SU-DHL-6 (cell line): ENCODE measurements at regions not wholly inside any gene's neighbourhood (a gene's known extent, or its start where the extent isn't known, plus 50 kb on each side); places are given as distances from the start of the nearest gene placed in this dataset.

Experiments used
- H2AFZ ChIP-seq: fragments of 200-600 bp; sonication (generic); 2 replicates; pipeline ENCODE4 v1.6.1; 2014; ENCODE audit warnings: low read depth, mild to moderate bottlenecking, moderate library complexity, mixed read lengths, antibody characterized with exemption, low read length; ENCODE audit not compliant: severe bottlenecking
- H3F3A ChIP-seq: fragments of 200-600 bp; shearing (Covaris generic); 2 replicates; pipeline ENCODE4 v1.6.0; 2016; ENCODE audit warnings: antibody characterized with exemption, mild to moderate bottlenecking; ENCODE audit not compliant: insufficient read depth
- H3K27ac ChIP-seq: fragments of 200-600 bp; sonication (generic); 2 replicates; pipeline ENCODE4 v1.5.1; 2016; ENCODE audit warnings: low read depth, mild to moderate bottlenecking, low read length, moderate library complexity, mixed read lengths
- H3K27me3 ChIP-seq: fragments of 200-600 bp; sonication (generic), shearing (Covaris generic); 2 replicates; pipeline ENCODE4 v1.6.0; 2014; ENCODE audit warnings: mild to moderate bottlenecking, low read length
- H3K36me3 ChIP-seq: fragments of 200-600 bp; sonication (generic); 2 replicates; pipeline ENCODE4 v1.6.1; 2014; ENCODE audit warnings: mild to moderate bottlenecking, low read length, mixed read lengths
- H3K4me2 ChIP-seq: fragments of 300-600, 200-600 bp; shearing (Covaris generic), sonication (generic); 2 replicates; pipeline ENCODE4 v1.6.0; 2014; ENCODE audit warnings: low read length, low read depth, mild to moderate bottlenecking; ENCODE audit not compliant: poor library complexity, severe bottlenecking
- H3K4me3 ChIP-seq: fragments of 200-600 bp; sonication (generic); 2 replicates; pipeline ENCODE4 v1.5.1; 2014; ENCODE audit warnings: antibody characterized with exemption, low read length, mild to moderate bottlenecking, mixed read lengths; ENCODE audit not compliant: insufficient read depth, poor library complexity, severe bottlenecking
- H3K79me2 ChIP-seq: fragments of 200-600 bp; sonication (generic); 2 replicates; pipeline ENCODE4 v1.6.1; 2014; ENCODE audit warnings: mild to moderate bottlenecking, low read length, moderate library complexity; ENCODE audit not compliant: insufficient read depth
- H3K9ac ChIP-seq: fragments of 200-600 bp; sonication (generic); 2 replicates; pipeline ENCODE4 v1.7.0; 2014; ENCODE audit warnings: mild to moderate bottlenecking, low read length
- H3K9me2 ChIP-seq: fragments of 200-600 bp; sonication (generic); replicated peaks from 2 replicates; pipeline ENCODE4 v1.6.1; 2014; ENCODE audit warnings: low read length; ENCODE audit not compliant: insufficient read depth
- H3K9me3 ChIP-seq: fragments of 200-600 bp; sonication (generic); 2 replicates; pipeline ENCODE4 v1.6.1; 2014; ENCODE audit warnings: low read length, mixed read lengths; ENCODE audit not compliant: insufficient read depth
- H4K20me1 ChIP-seq: fragments of 200-600 bp; sonication (generic); 2 replicates; pipeline ENCODE4 v1.6.1; 2014; ENCODE audit warnings: low read depth, mild to moderate bottlenecking, antibody characterized with exemption, low read length, moderate library complexity, mixed read lengths
- CTCF ChIP-seq: fragments of 200-600 bp; sonication (generic); IDR thresholded peaks from one replicate; pipeline ENCODE4 v1.5.1; 2017; ENCODE audit warnings: antibody characterized with exemption, mild to moderate bottlenecking, low read length, moderate library complexity; ENCODE audit not compliant: insufficient read depth, poor library complexity, severe bottlenecking
- EZH2phosphoT487 ChIP-seq: fragments of 200-600 bp; sonication (generic), shearing (Covaris generic); conservative IDR thresholded peaks from 2 replicates; pipeline ENCODE4 v1.6.1; 2018; ENCODE audit warnings: mild to moderate bottlenecking, antibody characterized with exemption, low read length, moderate library complexity, mixed read lengths

- H4K20me1 ChIP-seq = no peaks in the 10 kb centered on the region
- no peak overlapping the region for H3K27ac ChIP-seq
- no peaks in the 10 kb centered on the region for H3K79me2 ChIP-seq
- H3F3A ChIP-seq = no peaks in the 10 kb centered on the region
- TF ChIP-seq EZH2phosphoT487 (no peak), CTCF (no peak)
- H3K9me2 ChIP-seq = no peaks in the 10 kb centered on the region
- H3K9ac ChIP-seq = no peak overlapping the region
- H3K4me3 ChIP-seq = no peak overlapping the region
- H2AFZ ChIP-seq = no peak overlapping the region
- H3K9me3 ChIP-seq = no peaks in the 10 kb centered on the region
- H3K27me3 ChIP-seq = no peaks in the 10 kb centered on the region
- no peaks in the 10 kb centered on the region; the same call in 1 of the 2 replicates for H3K36me3 ChIP-seq
- H3K4me2 ChIP-seq = no peak overlapping the region
Observed at GRCh38 chr2:150677551-150677950, 190.1 kb upstream of the RND3 start.

- Histone ChIP-seq H4K20me1 (no peaks in the 10 kb centered on the region), H3K4me3 (no peak overlapping the region), H3K9me2 (no peaks in the 10 kb centered on the region), H3K9ac (no peak overlapping the region), H3K9me3 (no peaks in the 10 kb centered on the region), H3K4me2 (no peak overlapping the region), H3K27ac (no peak overlapping the region), H3F3A (no peaks in the 10 kb centered on the region), H2AFZ (no peak overlapping the region), H3K79me2 (no peaks in the 10 kb centered on the region), H3K36me3 (no peaks in the 10 kb centered on the region; the same call in 1 of the 2 replicates), H3K27me3 (no peaks in the 10 kb centered on the region)
- TF ChIP-seq CTCF (no peak), EZH2phosphoT487 (no peak)
Observed at GRCh38 chr2:150676747-150677383, 189.4 kb upstream of the RND3 start.

- Histone ChIP-seq H4K20me1 (no peaks in the 10 kb centered on the region), H3K9ac (no peak overlapping the region), H3K9me3 (no peaks in the 10 kb centered on the region), H3F3A (no peaks in the 10 kb centered on the region), H3K27me3 (no peaks in the 10 kb centered on the region), H2AFZ (no peak overlapping the region), H3K9me2 (no peaks in the 10 kb centered on the region), H3K79me2 (no peaks in the 10 kb centered on the region), H3K36me3 (no peaks in the 10 kb centered on the region; the same call in 1 of the 2 replicates), H3K27ac (no peak overlapping the region), H3K4me3 (no peak overlapping the region), H3K4me2 (no peak overlapping the region)
- TF ChIP-seq CTCF (no peak), EZH2phosphoT487 (no peak)
Observed at GRCh38 chr2:150675807-150676206, 188.3 kb upstream of the RND3 start.
